Activated T-helper 1 cell treated with anti-CD3 and anti-CD28 coated beads, Interleukin-12 subunit alpha, Interleukin-12 subunit beta, Interleukin-2, Interleukin-4 antibody, amounts not matched to agents 30 ng/mL and 10 ng/mL and 1 ng/mL, durations not matched to agents 14 hours and 24 hours and 36 hours (primary cell): ENCODE measurements at regions not wholly inside any gene's neighbourhood (a gene's known extent, or its start where the extent isn't known, plus 50 kb on each side); places are given as distances from the start of the nearest gene placed in this dataset.

ENCODE experiments used
- DNase-seq: peaks from one replicate; pipeline ENCODE4 v3.0.0; 2021; ENCODE audit warnings: low spot score
- H3K27ac Mint-ChIP-seq: one replicate; pipeline ENCODE4 v1.8.0; 2021; ENCODE audit warnings: mild to moderate bottlenecking, mixed read lengths
- H3K27me3 Mint-ChIP-seq: one replicate; pipeline ENCODE4 v1.8.0; 2022; ENCODE audit warnings: mild to moderate bottlenecking, moderate library complexity, mixed read lengths; ENCODE audit not compliant: insufficient read depth
- H3K36me3 Mint-ChIP-seq: one replicate; pipeline ENCODE4 v1.8.0; 2021; ENCODE audit warnings: low read depth, mixed read lengths
- H3K4me1 Mint-ChIP-seq: one replicate; pipeline ENCODE4 v1.8.0; 2021; ENCODE audit warnings: low read depth, mixed read lengths
- H3K4me3 Mint-ChIP-seq: one replicate; pipeline ENCODE4 v1.8.0; 2021; ENCODE audit warnings: mild to moderate bottlenecking, moderate library complexity, mixed read lengths
- H3K9me3 Mint-ChIP-seq: one replicate; pipeline ENCODE4 v1.8.0; 2021; ENCODE audit warnings: mixed read lengths
- intact Hi-C: fragments of 100-400 bp; cut with micrococcal nuclease; formaldehyde crosslinking; loops from one replicate; pipeline ENCODE4 v1.15.1; 2024

DNA sequence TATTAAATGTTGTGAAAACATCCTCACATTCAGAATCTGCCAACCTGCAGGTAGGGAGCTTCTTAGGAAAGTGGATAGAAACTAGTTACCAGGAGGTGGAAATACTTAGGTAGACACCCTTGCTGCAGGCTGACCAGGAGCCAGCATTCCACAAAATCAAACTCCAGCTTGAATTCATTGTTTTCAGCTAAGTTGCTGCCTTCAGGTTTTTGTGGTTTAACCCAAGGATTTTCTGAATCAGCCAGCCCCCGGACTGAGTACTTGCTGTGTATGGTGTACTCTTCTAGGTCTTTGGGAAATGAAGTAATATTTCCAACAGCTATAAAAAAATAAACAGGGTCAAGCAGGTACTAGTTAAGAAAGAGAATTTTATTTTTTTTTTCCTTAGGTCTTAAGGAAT, 192.1 kb upstream of the CHST9 start:
- Mint-ChIP-seq H3K36me3 (no peaks in the 10 kb centered on the region), H3K9me3 (peaks cover 17% of the 10 kb centered on the region), H3K4me1 (peaks cover 30% of the 10 kb centered on the region), H3K27me3 (peaks cover 2% of the 10 kb centered on the region), H3K27ac (peak overlapping the region; percentile 79), H3K4me3 (no peak overlapping the region)
- intact Hi-C loops: loop anchor here (5.0 kb wide), 2 partner anchors 475 to 665 kb away; no protein-coding TSS in a partner anchor
- no peak for DNase-seq

DNA sequence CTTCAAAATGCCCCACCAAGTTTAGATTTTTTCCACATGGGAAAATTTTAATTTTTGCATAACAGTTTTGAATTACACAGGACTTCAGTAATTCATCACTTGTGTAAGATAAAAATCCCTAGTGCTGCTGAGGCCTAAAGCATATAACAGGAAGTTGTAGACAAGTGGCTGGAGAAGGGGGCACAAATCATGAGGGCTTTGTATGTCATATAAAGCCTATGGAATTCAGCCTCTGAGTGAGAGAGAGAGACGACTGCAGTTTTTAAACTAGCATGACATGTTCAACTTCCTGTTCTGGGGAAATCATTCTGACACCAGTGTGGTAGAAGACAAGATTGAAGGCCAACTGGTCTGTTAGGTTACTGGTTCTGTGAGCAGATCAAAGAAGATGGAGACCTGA, 187.3 kb upstream of the CHST9 start:
- Mint-ChIP-seq H3K27me3 (peaks cover 2% of the 10 kb centered on the region), H3K27ac (peak overlapping the region; percentile 16), H3K9me3 (peaks cover 25% of the 10 kb centered on the region), H3K4me1 (peaks cover 14% of the 10 kb centered on the region), H3K36me3 (no peaks in the 10 kb centered on the region), H3K4me3 (no peak overlapping the region)
- no peak for DNase-seq
- intact Hi-C loops: no loop called here

DNA sequence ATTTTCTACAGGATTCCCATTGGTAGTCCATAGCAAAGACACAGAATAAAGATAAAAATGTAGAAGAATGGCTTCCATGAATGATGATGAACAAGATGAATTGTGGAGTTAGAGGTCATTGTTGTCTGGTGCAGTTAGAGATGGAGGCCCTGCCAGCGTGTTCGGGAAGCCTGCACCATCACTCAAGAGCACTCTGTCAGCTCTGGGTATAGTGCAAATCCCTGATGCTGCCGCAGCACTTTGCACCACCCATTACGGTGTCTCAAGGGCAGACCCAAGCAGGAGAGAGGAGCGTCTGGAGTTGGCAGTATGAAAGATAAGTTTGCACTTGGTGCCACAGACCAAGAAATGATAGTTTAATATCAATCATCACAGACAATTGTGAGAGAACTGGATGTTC, 181.6 kb upstream of the CHST9 start:
- H3K27ac Mint-ChIP-seq: no peak overlapping the region
- no peak for DNase-seq

DNA sequence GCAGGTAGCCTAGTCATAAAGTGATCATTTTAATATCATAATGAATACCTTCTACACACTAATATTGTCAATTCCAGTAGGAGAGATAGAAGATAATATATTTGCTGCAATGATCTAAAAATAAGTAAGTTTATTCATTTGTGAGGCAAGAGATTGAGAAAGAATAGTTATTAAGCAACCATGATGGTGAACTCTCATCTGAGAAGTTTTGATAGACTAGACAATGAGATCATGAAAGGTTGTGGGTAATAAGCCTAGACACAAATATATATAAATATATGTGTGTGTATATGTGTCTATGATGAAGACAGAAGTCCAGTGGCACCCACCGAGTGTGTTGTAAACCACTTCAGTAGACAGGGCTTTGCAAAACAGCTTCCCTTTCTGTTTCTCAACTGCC, 181.0 kb upstream of the CHST9 start:
- Mint-ChIP-seq H3K36me3 (no peaks in the 10 kb centered on the region), H3K4me3 (no peak overlapping the region), H3K9me3 (peaks cover 5% of the 10 kb centered on the region), H3K27ac (no peak overlapping the region), H3K4me1 (no peaks in the 10 kb centered on the region), H3K27me3 (no peaks in the 10 kb centered on the region)
- intact Hi-C loops: no loop called here
- DNase-seq: no peak

More for the DNA sequence above, 181.6 kb upstream of the CHST9 start:
- Mint-ChIP-seq H3K36me3 (no peaks in the 10 kb centered on the region), H3K9me3 (peaks cover 5% of the 10 kb centered on the region), H3K27me3 (no peaks in the 10 kb centered on the region), H3K4me1 (no peaks in the 10 kb centered on the region), H3K4me3 (no peak overlapping the region)
- intact Hi-C loops: no loop called here

DNA sequence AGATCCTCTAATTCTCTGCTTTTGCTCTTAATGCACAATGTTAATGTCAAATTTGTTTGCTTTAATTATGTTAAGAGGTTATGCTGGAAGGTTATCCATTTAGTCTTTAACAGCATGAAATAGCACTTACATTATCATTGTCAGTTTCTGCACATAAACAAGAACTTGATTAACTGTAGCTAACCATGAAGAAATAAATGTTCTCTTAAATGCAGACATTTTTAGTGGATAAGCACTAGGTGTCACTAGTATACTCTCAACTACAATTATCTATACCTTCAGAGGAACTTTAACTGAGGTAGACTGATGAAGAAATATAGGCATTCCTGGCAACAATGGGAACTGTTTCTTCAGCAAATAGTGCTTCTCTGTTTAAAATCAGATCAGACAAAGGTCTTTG, 178.8 kb upstream of the CHST9 start:
- intact Hi-C loops: loop anchor here (1.0 kb wide), 1 partner anchor 235 kb away; no protein-coding TSS in a partner anchor
- Mint-ChIP-seq H3K4me3 (no peak overlapping the region), H3K4me1 (no peaks in the 10 kb centered on the region), H3K36me3 (no peaks in the 10 kb centered on the region), H3K27ac (no peak overlapping the region), H3K27me3 (no peaks in the 10 kb centered on the region), H3K9me3 (no peaks in the 10 kb centered on the region)
- no peak for DNase-seq

DNA sequence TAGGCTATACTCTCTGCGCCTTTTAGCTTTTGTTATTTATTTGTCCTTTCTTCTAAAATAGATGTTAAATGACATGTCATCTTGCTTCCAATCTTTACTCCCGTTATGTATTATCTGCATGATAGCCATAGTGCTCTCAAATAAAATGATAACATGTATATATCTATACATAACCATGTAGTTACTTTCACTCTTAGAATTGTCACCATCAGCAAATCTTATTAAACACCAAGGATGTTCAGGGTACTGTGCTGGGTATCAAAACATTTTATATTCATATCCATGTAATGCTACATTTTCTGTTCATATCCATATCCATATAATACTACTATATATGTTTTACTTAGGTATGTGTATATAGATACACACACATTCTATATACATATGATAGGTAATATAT, 176.4 kb upstream of the CHST9 start:
- no peak for DNase-seq
- Mint-ChIP-seq H3K9me3 (no peaks in the 10 kb centered on the region), H3K27me3 (no peaks in the 10 kb centered on the region), H3K4me3 (no peak overlapping the region), H3K4me1 (no peaks in the 10 kb centered on the region), H3K27ac (no peak overlapping the region), H3K36me3 (no peaks in the 10 kb centered on the region)
- intact Hi-C loops: no loop called here

DNA sequence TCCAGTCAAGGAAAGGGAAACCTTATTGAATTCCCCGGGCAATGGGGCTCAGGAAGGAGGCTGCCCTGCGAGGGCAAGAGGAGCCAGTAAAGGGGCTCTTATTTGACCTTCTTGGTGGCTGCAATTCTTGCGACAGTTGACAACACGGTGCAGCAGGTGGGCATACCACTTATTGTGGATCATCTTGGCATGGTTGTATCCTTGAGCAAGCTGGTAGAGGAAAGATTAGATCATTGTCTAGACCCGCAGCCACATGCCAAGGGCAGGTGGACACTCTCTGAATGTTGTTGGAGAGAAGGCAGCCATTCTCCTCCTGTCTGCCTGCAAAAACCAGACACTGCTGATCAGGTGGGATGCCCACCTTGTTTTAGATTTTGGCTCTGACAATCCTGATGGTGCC, 170.2 kb upstream of the CHST9 start:
- peaks cover 7% of the 10 kb centered on the region for H3K9me3 Mint-ChIP-seq
- no peak overlapping the region for H3K4me3 Mint-ChIP-seq
- H3K4me1 Mint-ChIP-seq: no peaks in the 10 kb centered on the region
- H3K27me3 Mint-ChIP-seq: no peaks in the 10 kb centered on the region
- no peaks in the 10 kb centered on the region for H3K36me3 Mint-ChIP-seq
- no peak for DNase-seq
- no peak overlapping the region for H3K27ac Mint-ChIP-seq
- intact Hi-C loops: no loop called here

DNA sequence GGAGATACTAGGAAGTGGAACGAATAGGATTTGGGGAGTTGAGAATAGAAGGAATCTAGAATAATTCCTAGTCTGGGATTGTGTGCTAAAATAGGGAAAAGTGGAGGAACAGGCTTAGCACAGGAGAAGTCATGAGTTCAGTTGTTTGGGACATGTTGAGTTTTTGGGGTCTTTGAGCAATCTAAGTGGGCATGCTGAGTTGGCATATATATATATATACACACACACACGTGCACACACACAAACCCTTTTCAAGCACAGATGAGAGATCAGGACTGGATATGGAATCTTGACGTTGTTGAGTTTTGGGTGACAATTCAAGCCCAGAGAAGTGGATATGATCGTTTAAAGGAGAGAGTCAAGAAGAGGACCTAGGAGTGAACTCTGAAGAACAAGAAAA, 168.2 kb upstream of the CHST9 start:
- Mint-ChIP-seq H3K4me3 (no peak overlapping the region), H3K27ac (no peak overlapping the region), H3K27me3 (no peaks in the 10 kb centered on the region), H3K4me1 (no peaks in the 10 kb centered on the region), H3K9me3 (peaks cover 7% of the 10 kb centered on the region), H3K36me3 (no peaks in the 10 kb centered on the region)
- intact Hi-C loops: no loop called here
- DNase-seq: no peak

DNA sequence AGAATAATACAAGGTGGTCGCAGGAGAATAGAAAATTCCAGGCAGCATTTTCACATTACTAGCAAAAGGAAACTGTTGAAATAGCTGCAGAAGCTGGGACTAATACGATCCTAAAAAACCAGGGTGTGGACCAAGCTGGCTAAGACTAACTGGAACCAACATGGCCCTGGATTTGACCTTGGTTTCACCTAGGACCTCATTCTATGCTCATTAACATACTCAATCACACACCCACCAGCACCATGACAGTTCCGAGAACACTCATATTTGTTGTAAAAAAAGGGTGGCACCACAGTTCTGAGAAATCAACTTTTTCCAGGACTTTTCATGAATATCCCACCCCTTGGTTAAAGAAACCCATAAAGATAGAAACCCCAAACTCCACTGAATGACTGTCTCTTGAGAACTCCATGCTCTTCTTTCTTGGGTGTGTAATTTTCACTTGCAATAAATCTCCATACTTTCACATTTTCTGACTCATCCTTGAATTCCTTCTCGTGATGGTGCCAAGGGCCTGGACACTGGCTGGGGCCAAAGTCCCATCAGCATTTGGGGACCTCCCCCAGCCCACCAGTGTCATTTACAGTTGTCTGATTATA, 164.3 kb upstream of the CHST9 start:
- intact Hi-C loops: no loop called here
- Mint-ChIP-seq H3K27ac (no peak overlapping the region), H3K4me1 (no peaks in the 10 kb centered on the region), H3K36me3 (no peaks in the 10 kb centered on the region), H3K27me3 (no peaks in the 10 kb centered on the region), H3K9me3 (peaks cover 11% of the 10 kb centered on the region), H3K4me3 (no peak overlapping the region)
- DNase-seq: no peak

DNA sequence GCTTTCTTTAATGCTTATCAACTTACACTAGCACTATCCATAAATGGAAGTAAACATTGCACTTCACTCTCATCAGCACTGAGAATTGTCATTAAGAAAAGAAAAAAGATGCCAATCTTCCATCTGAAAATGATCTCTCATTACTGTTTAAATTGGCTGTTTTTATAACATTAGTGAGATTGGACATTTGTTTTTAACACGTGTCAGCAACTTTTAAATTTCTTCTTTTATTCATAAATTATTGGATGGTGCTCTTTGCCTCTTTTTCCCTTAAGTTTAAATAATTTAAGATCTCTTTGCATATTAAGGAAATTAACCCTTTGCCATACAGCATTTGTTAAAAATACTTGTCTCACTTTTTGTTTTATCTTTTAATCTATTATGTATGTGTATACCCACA, 146.5 kb upstream of the CHST9 start:
- no peaks in the 10 kb centered on the region for H3K36me3 Mint-ChIP-seq
- H3K4me3 Mint-ChIP-seq: no peak overlapping the region
- DNase-seq: no peak
- no peaks in the 10 kb centered on the region for H3K4me1 Mint-ChIP-seq
- H3K27ac Mint-ChIP-seq: no peak overlapping the region
- intact Hi-C loops: no loop called here
- no peaks in the 10 kb centered on the region for H3K9me3 Mint-ChIP-seq
- H3K27me3 Mint-ChIP-seq: no peaks in the 10 kb centered on the region

DNA sequence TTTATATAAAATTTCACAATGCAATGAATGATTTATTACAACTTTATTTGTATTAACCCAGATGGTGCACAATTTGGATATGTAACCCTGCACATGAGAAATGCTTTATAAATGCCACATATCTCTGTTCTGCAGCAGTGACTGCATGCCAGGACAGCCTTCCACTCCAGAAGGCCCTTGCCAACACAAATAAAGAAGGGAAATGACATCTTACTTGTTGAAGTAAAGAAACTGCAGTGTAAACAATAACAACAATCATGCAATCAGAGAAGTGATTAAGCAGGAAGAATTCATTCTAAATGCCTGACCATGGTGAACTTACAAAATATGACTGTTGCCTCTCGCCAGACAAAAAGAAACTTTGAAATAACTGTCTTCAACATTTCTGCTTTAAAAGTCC, 129.9 kb upstream of the CHST9 start:
- Mint-ChIP-seq H3K27me3 (no peaks in the 10 kb centered on the region), H3K9me3 (peaks cover 6% of the 10 kb centered on the region), H3K4me1 (no peaks in the 10 kb centered on the region), H3K27ac (no peak overlapping the region), H3K36me3 (no peaks in the 10 kb centered on the region), H3K4me3 (no peak overlapping the region)
- DNase-seq: no peak
- intact Hi-C loops: no loop called here

DNA sequence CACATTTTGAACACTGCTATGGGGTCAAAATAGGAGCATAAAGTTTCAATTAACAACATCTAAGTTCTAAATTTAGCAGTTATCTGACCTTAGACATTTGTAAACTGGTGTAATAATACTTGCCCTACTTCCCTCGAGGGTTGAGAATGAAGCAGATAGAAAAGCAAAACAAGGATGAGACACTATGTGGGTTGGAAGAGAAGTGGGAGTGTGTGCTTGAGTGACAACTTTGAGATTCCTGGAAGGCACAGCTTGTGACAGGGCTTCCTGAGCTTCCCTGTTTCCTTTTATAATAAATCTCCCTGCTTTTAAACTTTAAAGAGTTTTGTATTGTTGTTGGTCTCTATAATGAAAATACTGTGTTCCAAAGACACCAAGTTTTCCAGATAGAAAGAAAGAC, 128.6 kb upstream of the CHST9 start:
- DNase-seq: no peak
- no peaks in the 10 kb centered on the region for H3K4me1 Mint-ChIP-seq
- intact Hi-C loops: no loop called here
- H3K9me3 Mint-ChIP-seq: peaks cover 6% of the 10 kb centered on the region
- no peaks in the 10 kb centered on the region for H3K27me3 Mint-ChIP-seq
- no peaks in the 10 kb centered on the region for H3K36me3 Mint-ChIP-seq
- no peak overlapping the region for H3K4me3 Mint-ChIP-seq
- no peak overlapping the region for H3K27ac Mint-ChIP-seq

DNA sequence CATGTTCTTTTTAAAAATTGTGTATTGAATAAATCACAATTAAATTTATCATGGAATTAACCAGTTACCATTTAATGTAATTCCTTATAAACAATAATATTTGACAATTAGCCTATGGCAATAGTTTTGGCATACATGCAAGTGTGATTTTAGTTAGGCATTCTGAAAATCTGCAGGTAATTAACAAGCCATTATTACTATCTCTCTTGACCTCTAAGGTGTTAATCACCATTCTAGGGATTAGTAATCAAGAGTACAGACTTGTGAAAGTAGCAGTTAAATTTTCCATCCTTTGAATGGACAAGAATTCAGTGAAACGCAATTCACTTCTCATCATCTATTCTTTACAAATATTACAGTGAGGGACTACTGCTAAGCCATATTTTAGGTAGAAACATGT, 127.7 kb upstream of the CHST9 start:
- no peaks in the 10 kb centered on the region for H3K36me3 Mint-ChIP-seq
- no peak overlapping the region for H3K27ac Mint-ChIP-seq
- H3K27me3 Mint-ChIP-seq: no peaks in the 10 kb centered on the region
- intact Hi-C loops: no loop called here
- no peak overlapping the region for H3K4me3 Mint-ChIP-seq
- no peaks in the 10 kb centered on the region for H3K4me1 Mint-ChIP-seq
- peaks cover 6% of the 10 kb centered on the region for H3K9me3 Mint-ChIP-seq
- no peak for DNase-seq

DNA sequence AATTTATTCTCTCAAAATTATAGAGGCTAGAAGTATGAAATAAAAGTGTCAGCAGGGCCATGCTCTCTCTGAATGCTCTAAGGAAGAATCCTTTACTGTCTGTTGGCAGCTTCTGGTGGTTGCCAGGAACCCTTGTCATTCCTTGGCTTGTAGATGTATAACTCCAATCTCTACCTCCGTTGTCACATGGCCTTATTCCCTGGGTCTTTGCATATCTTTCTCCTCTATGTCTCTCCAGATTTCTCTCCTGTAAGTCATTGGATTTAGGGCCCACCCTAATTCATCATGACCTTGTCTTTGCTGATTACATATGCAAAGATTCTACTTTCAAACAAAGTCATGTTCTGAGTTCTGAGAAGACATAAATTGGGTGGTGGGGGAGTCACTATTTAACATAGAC, 127.0 kb upstream of the CHST9 start:
- intact Hi-C loops: no loop called here
- no peak for DNase-seq
- no peaks in the 10 kb centered on the region for H3K36me3 Mint-ChIP-seq
- H3K27ac Mint-ChIP-seq: no peak overlapping the region
- no peak overlapping the region for H3K4me3 Mint-ChIP-seq
- H3K9me3 Mint-ChIP-seq: peaks cover 6% of the 10 kb centered on the region
- H3K27me3 Mint-ChIP-seq: no peaks in the 10 kb centered on the region
- no peaks in the 10 kb centered on the region for H3K4me1 Mint-ChIP-seq
